Mesendoderm (in vitro differentiated cells): ENCODE measurements at regions not wholly inside any gene's neighbourhood (a gene's known extent, or its start where the extent isn't known, plus 50 kb on each side); places are given as distances from the start of the nearest gene placed in this dataset.

Experiments
- DNase-seq: peaks from one replicate; pipeline ENCODE4 v3.0.0; 2013
- H2AK5ac ChIP-seq: 2 replicates; pipeline ENCODE4 v1.6.1; 2013; ENCODE audit warnings: low read length, inconsistent platforms
- H2BK120ac ChIP-seq: 2 replicates; pipeline ENCODE4 v1.6.1; 2013; ENCODE audit warnings: low read depth, mild to moderate bottlenecking, low read length, moderate library complexity, mixed read lengths
- H2BK15ac ChIP-seq: replicated peaks from 2 replicates; pipeline ENCODE4 v1.6.1; 2013; ENCODE audit warnings: low read depth, mild to moderate bottlenecking, moderate library complexity
- H2BK5ac ChIP-seq: 2 replicates; pipeline ENCODE4 v1.6.1; 2013; ENCODE audit warnings: low read length, inconsistent platforms
- H3K18ac ChIP-seq: 2 replicates; pipeline ENCODE4 v1.6.1; 2013; ENCODE audit warnings: mild to moderate bottlenecking, low read length, mixed read lengths
- H3K23ac ChIP-seq: one replicate; pipeline ENCODE4 v1.6.1; 2013; ENCODE audit warnings: low read length
- H3K27ac ChIP-seq: 2 replicates; pipeline ENCODE4 v1.5.1; 2013; ENCODE audit warnings: low read depth, mild to moderate bottlenecking, inconsistent platforms, low read length, moderate library complexity
- H3K27me3 ChIP-seq: 2 replicates; pipeline ENCODE4 v1.6.1; 2013; ENCODE audit warnings: low read length, control low read depth, mild to moderate bottlenecking, inconsistent platforms; ENCODE audit not compliant: insufficient read depth, poor library complexity
- H3K36me3 ChIP-seq: 2 replicates; pipeline ENCODE4 v1.6.1; 2013; ENCODE audit warnings: low read length, inconsistent platforms; ENCODE audit not compliant: control insufficient read depth, insufficient read depth
- H3K4ac ChIP-seq: one replicate; pipeline ENCODE4 v1.6.1; 2013; ENCODE audit warnings: low read depth, mild to moderate bottlenecking, low read length, moderate library complexity
- H3K4me1 ChIP-seq: 2 replicates; pipeline ENCODE4 v1.6.1; 2013; ENCODE audit warnings: low read depth, low read length, inconsistent platforms; ENCODE audit not compliant: control insufficient read depth
- H3K4me2 ChIP-seq: 2 replicates; pipeline ENCODE4 v1.6.1; 2013; ENCODE audit warnings: low read length
- H3K4me3 ChIP-seq: 2 replicates; pipeline ENCODE4 v1.5.1; 2013; ENCODE audit warnings: mild to moderate bottlenecking, low read length
- H3K56ac ChIP-seq: one replicate; pipeline ENCODE4 v1.6.1; 2013; ENCODE audit warnings: low read length
- H3K79me1 ChIP-seq: 2 replicates; pipeline ENCODE4 v1.6.1; 2013; ENCODE audit warnings: low read length, inconsistent platforms
- H3K79me2 ChIP-seq: 2 replicates; pipeline ENCODE4 v1.6.1; 2013; ENCODE audit warnings: mild to moderate bottlenecking, low read length; ENCODE audit not compliant: control insufficient read depth, insufficient read depth
- H3K9ac ChIP-seq: 2 replicates; pipeline ENCODE4 v1.6.1; 2013; ENCODE audit warnings: low read length, inconsistent platforms
- H4K5ac ChIP-seq: one replicate; pipeline ENCODE4 v1.6.1; 2013; ENCODE audit warnings: low read length
- H4K8ac ChIP-seq: one replicate; pipeline ENCODE4 v1.6.1; 2013; ENCODE audit warnings: low read depth, mild to moderate bottlenecking, control low read depth, low read length, moderate library complexity
- WGBS: extraction: QIAGEN DNeasy Blood & Tissue Kit; methylation state at CpG from one replicate; pipeline ENCODE4 v1.1.7; 2013; ENCODE audit warnings: low lambda C conversion rate, missing lambda C conversion rate; ENCODE audit not compliant: insufficient coverage; ENCODE audit errors: extremely low coverage; 5-methylcytosine and 5-hydroxymethylcytosine counted together

GRCh38 chr14:99009871-99010270 lies 262.1 kb downstream of the BCL11B start:
- Histone ChIP-seq H3K9ac (no peak overlapping the region), H3K27ac (no peak overlapping the region), H3K4me3 (no peak overlapping the region), H2BK15ac (no peak overlapping the region), H3K23ac (no peak overlapping the region), H3K27me3 (no peaks in the 10 kb centered on the region), H2BK5ac (no peak overlapping the region), H3K4ac (no peak overlapping the region), H3K4me2 (no peak overlapping the region), H3K18ac (no peak overlapping the region), H4K5ac (no peak overlapping the region), H3K36me3 (no peaks in the 10 kb centered on the region), H3K4me1 (no peaks in the 10 kb centered on the region), H3K56ac (no peak overlapping the region), H2AK5ac (no peak overlapping the region), H3K79me1 (no peaks in the 10 kb centered on the region), H3K79me2 (no peaks in the 10 kb centered on the region), H4K8ac (no peak overlapping the region), H2BK120ac (no peak overlapping the region)
- no CpG with 5 or more reads among the region's 6 CpGs for WGBS
- DNase-seq: no peak

GRCh38 chr14:99011385-99011784 lies 260.6 kb downstream of the BCL11B start:
- no peak for DNase-seq
- no peak overlapping the region for H3K4me3 ChIP-seq

GRCh38 chr14:99012703-99013102 lies 259.3 kb downstream of the BCL11B start:
- no peaks in the 10 kb centered on the region for H3K79me1 ChIP-seq
- no peak overlapping the region for H2AK5ac ChIP-seq
- no peak overlapping the region for H3K4me2 ChIP-seq
- no peaks in the 10 kb centered on the region for H3K79me2 ChIP-seq
- no peak for DNase-seq
- H2BK120ac ChIP-seq: no peak overlapping the region
- H3K27me3 ChIP-seq: no peaks in the 10 kb centered on the region
- H3K4ac ChIP-seq: no peak overlapping the region
- H3K23ac ChIP-seq: no peak overlapping the region
- no peak overlapping the region for H4K5ac ChIP-seq
- H3K4me3 ChIP-seq: no peak overlapping the region
- WGBS: no CpG with 5 or more reads among the region's 12 CpGs
- no peak overlapping the region for H2BK5ac ChIP-seq
- H3K4me1 ChIP-seq: no peaks in the 10 kb centered on the region
- H3K27ac ChIP-seq: no peak overlapping the region
- H3K9ac ChIP-seq: no peak overlapping the region
- no peak overlapping the region for H2BK15ac ChIP-seq
- H3K36me3 ChIP-seq: no peaks in the 10 kb centered on the region
- no peak overlapping the region for H4K8ac ChIP-seq
- no peak overlapping the region for H3K18ac ChIP-seq
- H3K56ac ChIP-seq: no peak overlapping the region

More at GRCh38 chr14:99011385-99011784, 260.6 kb downstream of the BCL11B start:
- Histone ChIP-seq H2BK5ac (no peak overlapping the region), H2AK5ac (no peak overlapping the region), H3K23ac (peak overlapping the region; percentile 24), H3K4ac (no peak overlapping the region), H4K8ac (no peak overlapping the region), H2BK120ac (no peak overlapping the region), H3K27ac (no peak overlapping the region), H3K4me1 (no peaks in the 10 kb centered on the region), H2BK15ac (no peak overlapping the region), H3K56ac (no peak overlapping the region), H3K36me3 (no peaks in the 10 kb centered on the region), H3K79me1 (no peaks in the 10 kb centered on the region), H3K9ac (no peak overlapping the region), H3K4me2 (no peak overlapping the region), H3K18ac (no peak overlapping the region), H3K27me3 (no peaks in the 10 kb centered on the region), H4K5ac (no peak overlapping the region), H3K79me2 (no peaks in the 10 kb centered on the region)
- no CpG with 5 or more reads among the region's 6 CpGs for WGBS

- Histone ChIP-seq H3K79me1 (no peaks in the 10 kb centered on the region), H3K27me3 (no peaks in the 10 kb centered on the region), H3K4me2 (no peak overlapping the region), H3K18ac (no peak overlapping the region), H3K36me3 (no peaks in the 10 kb centered on the region), H4K8ac (no peak overlapping the region), H2BK15ac (no peak overlapping the region), H3K4me3 (no peak overlapping the region), H3K4ac (no peak overlapping the region), H3K23ac (no peak overlapping the region), H3K4me1 (no peaks in the 10 kb centered on the region), H3K56ac (no peak overlapping the region), H3K27ac (no peak overlapping the region), H4K5ac (no peak overlapping the region), H2BK5ac (no peak overlapping the region), H3K79me2 (no peaks in the 10 kb centered on the region), H2BK120ac (no peak overlapping the region), H3K9ac (no peak overlapping the region), H2AK5ac (no peak overlapping the region)
- no CpG with 5 or more reads among the region's 14 CpGs for WGBS
- DNase-seq: no peak
Measured at GRCh38 chr14:99015833-99016232, 256.2 kb downstream of the BCL11B start.

- Histone ChIP-seq H2BK15ac (no peak overlapping the region), H3K9ac (no peak overlapping the region), H3K18ac (no peak overlapping the region), H3K56ac (no peak overlapping the region), H3K23ac (no peak overlapping the region), H2AK5ac (no peak overlapping the region), H4K8ac (no peak overlapping the region), H3K79me2 (no peaks in the 10 kb centered on the region), H4K5ac (no peak overlapping the region), H3K4ac (no peak overlapping the region), H3K27me3 (no peaks in the 10 kb centered on the region), H3K4me3 (no peak overlapping the region), H3K36me3 (no peaks in the 10 kb centered on the region), H3K27ac (no peak overlapping the region), H3K79me1 (no peaks in the 10 kb centered on the region), H2BK5ac (no peak overlapping the region), H3K4me2 (no peak overlapping the region), H3K4me1 (no peaks in the 10 kb centered on the region), H2BK120ac (no peak overlapping the region)
- WGBS: no CpG with 5 or more reads among the region's 1 CpG
- DNase-seq: no peak
Measured at GRCh38 chr14:99023371-99023770, 248.6 kb downstream of the BCL11B start.

GRCh38 chr14:99024926-99025325 lies 247.1 kb downstream of the BCL11B start:
- no peak overlapping the region for H3K4me2 ChIP-seq
- H2AK5ac ChIP-seq: no peak overlapping the region
- H2BK15ac ChIP-seq: no peak overlapping the region
- no peak overlapping the region for H3K18ac ChIP-seq
- no peak overlapping the region for H3K56ac ChIP-seq
- no peak overlapping the region for H3K27ac ChIP-seq
- H3K79me2 ChIP-seq: no peaks in the 10 kb centered on the region
- H3K4ac ChIP-seq: no peak overlapping the region
- DNase-seq: no peak
- H2BK5ac ChIP-seq: no peak overlapping the region
- WGBS: no CpG with 5 or more reads among the region's 4 CpGs
- H4K5ac ChIP-seq: no peak overlapping the region
- H3K4me3 ChIP-seq: no peak overlapping the region
- no peaks in the 10 kb centered on the region for H3K36me3 ChIP-seq
- H3K4me1 ChIP-seq: no peaks in the 10 kb centered on the region
- H3K23ac ChIP-seq: no peak overlapping the region
- H3K9ac ChIP-seq: no peak overlapping the region
- no peaks in the 10 kb centered on the region for H3K27me3 ChIP-seq
- no peak overlapping the region for H4K8ac ChIP-seq
- H3K79me1 ChIP-seq: no peaks in the 10 kb centered on the region
- no peak overlapping the region for H2BK120ac ChIP-seq
